SU-DHL-6 (cell line): ENCODE measurements at regions not wholly inside any gene's neighbourhood (a gene's known extent, or its start where the extent isn't known, plus 50 kb on each side); places are given as distances from the start of the nearest gene placed in this dataset.

ENCODE experiments used
- H2AFZ ChIP-seq: fragments of 200-600 bp; sonication (generic); 2 replicates; pipeline ENCODE4 v1.6.1; 2014; ENCODE audit warnings: low read depth, mild to moderate bottlenecking, moderate library complexity, mixed read lengths, antibody characterized with exemption, low read length; ENCODE audit not compliant: severe bottlenecking
- H3F3A ChIP-seq: fragments of 200-600 bp; shearing (Covaris generic); 2 replicates; pipeline ENCODE4 v1.6.0; 2016; ENCODE audit warnings: antibody characterized with exemption, mild to moderate bottlenecking; ENCODE audit not compliant: insufficient read depth
- H3K27ac ChIP-seq: fragments of 200-600 bp; sonication (generic); 2 replicates; pipeline ENCODE4 v1.5.1; 2016; ENCODE audit warnings: low read depth, mild to moderate bottlenecking, low read length, moderate library complexity, mixed read lengths
- H3K27me3 ChIP-seq: fragments of 200-600 bp; sonication (generic), shearing (Covaris generic); 2 replicates; pipeline ENCODE4 v1.6.0; 2014; ENCODE audit warnings: mild to moderate bottlenecking, low read length
- H3K36me3 ChIP-seq: fragments of 200-600 bp; sonication (generic); 2 replicates; pipeline ENCODE4 v1.6.1; 2014; ENCODE audit warnings: mild to moderate bottlenecking, low read length, mixed read lengths
- H3K4me2 ChIP-seq: fragments of 300-600, 200-600 bp; shearing (Covaris generic), sonication (generic); 2 replicates; pipeline ENCODE4 v1.6.0; 2014; ENCODE audit warnings: low read length, low read depth, mild to moderate bottlenecking; ENCODE audit not compliant: poor library complexity, severe bottlenecking
- H3K4me3 ChIP-seq: fragments of 200-600 bp; sonication (generic); 2 replicates; pipeline ENCODE4 v1.5.1; 2014; ENCODE audit warnings: antibody characterized with exemption, low read length, mild to moderate bottlenecking, mixed read lengths; ENCODE audit not compliant: insufficient read depth, poor library complexity, severe bottlenecking
- H3K79me2 ChIP-seq: fragments of 200-600 bp; sonication (generic); 2 replicates; pipeline ENCODE4 v1.6.1; 2014; ENCODE audit warnings: mild to moderate bottlenecking, low read length, moderate library complexity; ENCODE audit not compliant: insufficient read depth
- H3K9ac ChIP-seq: fragments of 200-600 bp; sonication (generic); 2 replicates; pipeline ENCODE4 v1.7.0; 2014; ENCODE audit warnings: mild to moderate bottlenecking, low read length
- H3K9me2 ChIP-seq: fragments of 200-600 bp; sonication (generic); replicated peaks from 2 replicates; pipeline ENCODE4 v1.6.1; 2014; ENCODE audit warnings: low read length; ENCODE audit not compliant: insufficient read depth
- H3K9me3 ChIP-seq: fragments of 200-600 bp; sonication (generic); 2 replicates; pipeline ENCODE4 v1.6.1; 2014; ENCODE audit warnings: low read length, mixed read lengths; ENCODE audit not compliant: insufficient read depth
- H4K20me1 ChIP-seq: fragments of 200-600 bp; sonication (generic); 2 replicates; pipeline ENCODE4 v1.6.1; 2014; ENCODE audit warnings: low read depth, mild to moderate bottlenecking, antibody characterized with exemption, low read length, moderate library complexity, mixed read lengths
- EZH2phosphoT487 ChIP-seq: fragments of 200-600 bp; sonication (generic), shearing (Covaris generic); conservative IDR thresholded peaks from 2 replicates; pipeline ENCODE4 v1.6.1; 2018; ENCODE audit warnings: mild to moderate bottlenecking, antibody characterized with exemption, low read length, moderate library complexity, mixed read lengths
- TF ChIP-seq, protein P1 (sequence below): fragments of 200-600 bp; sonication (generic); IDR thresholded peaks from one replicate; pipeline ENCODE4 v1.5.1; 2017; ENCODE audit warnings: antibody characterized with exemption, mild to moderate bottlenecking, low read length, moderate library complexity; ENCODE audit not compliant: insufficient read depth, poor library complexity, severe bottlenecking

GRCh38 chr6:15874326-15874725, 211.5 kb upstream of the DTNBP1 start:
- H3K9me2 ChIP-seq, result no peaks in the 10 kb centered on the region
- H3K4me2 ChIP-seq, result no peak overlapping the region
- H3K79me2 ChIP-seq, result no peaks in the 10 kb centered on the region
- H3K9me3 ChIP-seq, result no peaks in the 10 kb centered on the region
- H3K36me3 ChIP-seq, result no peaks in the 10 kb centered on the region
- no peaks in the 10 kb centered on the region for H3K27me3 ChIP-seq
- TF ChIP-seq, protein P1, sequence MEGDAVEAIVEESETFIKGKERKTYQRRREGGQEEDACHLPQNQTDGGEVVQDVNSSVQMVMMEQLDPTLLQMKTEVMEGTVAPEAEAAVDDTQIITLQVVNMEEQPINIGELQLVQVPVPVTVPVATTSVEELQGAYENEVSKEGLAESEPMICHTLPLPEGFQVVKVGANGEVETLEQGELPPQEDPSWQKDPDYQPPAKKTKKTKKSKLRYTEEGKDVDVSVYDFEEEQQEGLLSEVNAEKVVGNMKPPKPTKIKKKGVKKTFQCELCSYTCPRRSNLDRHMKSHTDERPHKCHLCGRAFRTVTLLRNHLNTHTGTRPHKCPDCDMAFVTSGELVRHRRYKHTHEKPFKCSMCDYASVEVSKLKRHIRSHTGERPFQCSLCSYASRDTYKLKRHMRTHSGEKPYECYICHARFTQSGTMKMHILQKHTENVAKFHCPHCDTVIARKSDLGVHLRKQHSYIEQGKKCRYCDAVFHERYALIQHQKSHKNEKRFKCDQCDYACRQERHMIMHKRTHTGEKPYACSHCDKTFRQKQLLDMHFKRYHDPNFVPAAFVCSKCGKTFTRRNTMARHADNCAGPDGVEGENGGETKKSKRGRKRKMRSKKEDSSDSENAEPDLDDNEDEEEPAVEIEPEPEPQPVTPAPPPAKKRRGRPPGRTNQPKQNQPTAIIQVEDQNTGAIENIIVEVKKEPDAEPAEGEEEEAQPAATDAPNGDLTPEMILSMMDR, result no peak
- TF ChIP-seq EZH2phosphoT487, result no peak
- H4K20me1 ChIP-seq, result no peaks in the 10 kb centered on the region
- no peak overlapping the region for H3K27ac ChIP-seq
- H3F3A ChIP-seq, result no peaks in the 10 kb centered on the region
- no peak overlapping the region for H2AFZ ChIP-seq
- H3K9ac ChIP-seq, result no peak overlapping the region
- no peak overlapping the region for H3K4me3 ChIP-seq

GRCh38 chr6:15872241-15873103, 209.6 kb upstream of the DTNBP1 start:
- TF ChIP-seq, protein P1, result no peak
- no peak for TF ChIP-seq EZH2phosphoT487
- Histone ChIP-seq H3K9me3 (no peaks in the 10 kb centered on the region), H3K9ac (no peak overlapping the region), H3K27ac (no peak overlapping the region), H3K9me2 (no peaks in the 10 kb centered on the region), H3F3A (no peaks in the 10 kb centered on the region), H3K36me3 (no peaks in the 10 kb centered on the region), H3K4me2 (no peak overlapping the region), H4K20me1 (no peaks in the 10 kb centered on the region), H3K4me3 (no peak overlapping the region), H2AFZ (no peak overlapping the region), H3K27me3 (no peaks in the 10 kb centered on the region), H3K79me2 (no peaks in the 10 kb centered on the region)

GRCh38 chr6:15871276-15871675, 208.4 kb upstream of the DTNBP1 start:
- H3K9me2 ChIP-seq, result no peaks in the 10 kb centered on the region
- no peaks in the 10 kb centered on the region for H3K79me2 ChIP-seq
- H3K9me3 ChIP-seq, result no peaks in the 10 kb centered on the region
- H3K27ac ChIP-seq, result no peak overlapping the region
- H3K4me2 ChIP-seq, result no peak overlapping the region
- no peak overlapping the region for H3K4me3 ChIP-seq
- H3K36me3 ChIP-seq, result no peaks in the 10 kb centered on the region
- H4K20me1 ChIP-seq, result no peaks in the 10 kb centered on the region
- H2AFZ ChIP-seq, result no peak overlapping the region
- TF ChIP-seq, protein P1, result no peak
- TF ChIP-seq EZH2phosphoT487, result no peak
- no peak overlapping the region for H3K9ac ChIP-seq
- H3K27me3 ChIP-seq, result no peaks in the 10 kb centered on the region
- no peaks in the 10 kb centered on the region for H3F3A ChIP-seq
